HepG2 (cell line): ENCODE measurements at regions not wholly inside any gene's neighbourhood (a gene's known extent, or its start where the extent isn't known, plus 50 kb on each side); places are given as distances from the start of the nearest gene placed in this dataset.

Source experiments
- ATAC-seq: fragments of 200-7000 bp; cut with Tn5 transposase; 3 replicates; pipeline ENCODE4 v1.9.1; 2020; ENCODE audit warnings: mild to moderate bottlenecking, moderate library complexity
- BruUV-seq: library from RNA; stranded (reverse); fragments of 400-500 nt; replicated peaks from 2 replicates; lab custom pipeline; 2021; lab: Mats Ljungman, UMichigan
- CTCF ChIA-PET: fragments of 300-600 bp; formaldehyde crosslinking; extraction: SDS; loops from one replicate; lab custom pipeline; 2021; ENCODE audit warnings: low total read pairs, inconsistent platforms, low intra/inter-chr PET ratio; lab: Yijun Ruan, JAX
- POLR2A ChIA-PET: fragments of 350-600 bp; sonication (Branson Sonifier 250); formaldehyde crosslinking; loops from one replicate; lab custom pipeline; 2020; ENCODE audit warnings: antibody characterized with exemption, inconsistent platforms; lab: Yijun Ruan, JAX
- DNase-seq: peaks from one replicate; pipeline ENCODE4 v3.0.0-alpha.2; 2015; ENCODE audit warnings: low spot score
- FAIRE-seq: peaks from 3 replicates; lab custom pipeline; 2011; peaks lifted over from hg19 to GRCh38; lab: Jason Lieb, UNC
- H2AFZ ChIP-seq: one replicate; pipeline ENCODE4 v1.6.1; 2011; ENCODE audit warnings: low read length, inconsistent platforms
- H3K27ac ChIP-seq: fragments of 300-600 bp; 3 replicates; pipeline ENCODE4 v1.8.0; 2011; ENCODE audit warnings: mixed run types, mild to moderate bottlenecking, mixed read lengths, low read length, inconsistent platforms; ENCODE audit not compliant: insufficient read depth; ENCODE audit errors: extremely low read length
- H3K27me3 ChIP-seq, 2 experiments: fragments of 200-600 bp in 1 of 2; 2 replicates in 1 of 2; 3 replicates in 1 of 2; pipeline versions ENCODE4 v1.6.0 to v1.8.0; 2011; ENCODE audit warnings: low read length in 2 of 2, mild to moderate bottlenecking in 2 of 2, moderate library complexity in 2 of 2, inconsistent platforms in 1 of 2; ENCODE audit not compliant: insufficient read depth in 2 of 2, control insufficient read depth in 1 of 2
- H3K36me3 ChIP-seq, 2 experiments: fragments of 200-600 bp in 1 of 2; replicated peaks in 1 of 2; 2 replicates in 1 of 2; 3 replicates in 1 of 2; pipeline versions ENCODE4 v1.5.1 to v1.8.0; 2011; ENCODE audit warnings: low read length in 2 of 2, inconsistent platforms in 1 of 2; ENCODE audit not compliant: insufficient read depth in 2 of 2, control insufficient read depth in 1 of 2
- H3K4me1 ChIP-seq: 2 replicates; pipeline ENCODE4 v1.5.1; 2012; ENCODE audit warnings: low read length, inconsistent platforms; ENCODE audit not compliant: insufficient read depth
- H3K4me2 ChIP-seq: 2 replicates; pipeline ENCODE4 v1.6.0; 2011; ENCODE audit warnings: low read depth, low read length, inconsistent platforms
- H3K4me3 ChIP-seq, 3 experiments: fragments of 200-600 bp in 1 of 3; sonication (generic), shearing (Covaris generic) in 1 of 3; replicated peaks in 1 of 3; 2 replicates each; pipeline ENCODE4 v1.5.1; 2011 to 2016; ENCODE audit warnings: low read length in 3 of 3, inconsistent platforms in 2 of 3, low read depth in 2 of 3, mild to moderate bottlenecking in 2 of 3, control low read depth in 1 of 3, mixed read lengths in 1 of 3; ENCODE audit not compliant: insufficient read depth in 1 of 3
- H3K79me2 ChIP-seq: one replicate; pipeline ENCODE4 v1.6.1; 2011; ENCODE audit warnings: low read length, inconsistent platforms; ENCODE audit not compliant: insufficient read depth
- H3K9ac ChIP-seq: 2 replicates; pipeline ENCODE4 v1.6.0; 2011; ENCODE audit warnings: mild to moderate bottlenecking, low read depth, low read length, inconsistent platforms; ENCODE audit not compliant: insufficient read depth
- H3K9me3 ChIP-seq: 2 replicates; pipeline ENCODE4 v1.5.1; 2012; ENCODE audit warnings: mild to moderate bottlenecking, low read length
- H4K20me1 ChIP-seq: 2 replicates; pipeline ENCODE4 v1.6.0; 2011; ENCODE audit warnings: inconsistent platforms, mild to moderate bottlenecking, low read length, moderate library complexity; ENCODE audit not compliant: insufficient read depth
- CREM ChIP-seq, 2 experiments: sonication (generic) in 1 of 2; formaldehyde crosslinking in 1 of 2; IDR thresholded peaks; 2 replicates each; pipeline versions ENCODE4 v1.4.0 to v1.6.1; 2016 to 2020; ENCODE audit warnings: antibody characterized with exemption in 1 of 2, mild to moderate bottlenecking in 1 of 2, missing genetic modification reagents in 1 of 2
- FOXK1 ChIP-seq: sonication (generic); formaldehyde crosslinking; IDR thresholded peaks from 2 replicates; pipeline ENCODE4 v1.4.0; 2020; ENCODE audit warnings: low read depth, missing genetic modification reagents, borderline replicate concordance
- GTF2F1 ChIP-seq: fragments of 150-350 bp; IDR thresholded peaks from 2 replicates; pipeline ENCODE4 v1.6.1; 2014; ENCODE audit warnings: low read length
- HNRNPUL1 ChIP-seq: fragments of 200-400 bp; formaldehyde crosslinking; IDR thresholded peaks from 2 replicates; pipeline ENCODE4 v1.6.1; 2017; ENCODE audit warnings: low read depth, mild to moderate bottlenecking, low read length, moderate library complexity
- MTF1 ChIP-seq: sonication (generic); formaldehyde crosslinking; IDR thresholded peaks from 2 replicates; pipeline ENCODE4 v1.5.0; 2020; ENCODE audit warnings: missing genetic modification reagents
- NAIF1 ChIP-seq: sonication (generic); formaldehyde crosslinking; IDR thresholded peaks from 2 replicates; pipeline ENCODE4 v1.5.0; 2020; ENCODE audit warnings: mild to moderate bottlenecking, missing genetic modification reagents, borderline replicate concordance
- NFE2L2 ChIP-seq: fragments of 150-350 bp; IDR thresholded peaks from 2 replicates; pipeline ENCODE4 v1.6.1; 2014; ENCODE audit warnings: low read length
- PAX8 ChIP-seq: sonication (generic); formaldehyde crosslinking; IDR thresholded peaks from 2 replicates; pipeline ENCODE4 v1.8.0; 2022; ENCODE audit warnings: mild to moderate bottlenecking, missing genetic modification reagents, borderline replicate concordance
- PTBP1 ChIP-seq: fragments of 200-400 bp; formaldehyde crosslinking; IDR thresholded peaks from 2 replicates; pipeline ENCODE4 v1.6.1; 2018; ENCODE audit warnings: low read length, low read depth; ENCODE audit not compliant: poor library complexity, severe bottlenecking
- SRSF4 ChIP-seq: fragments of 200-400 bp; formaldehyde crosslinking; IDR thresholded peaks from one replicate; pipeline ENCODE4 v1.6.1; 2018; ENCODE audit warnings: mild to moderate bottlenecking, low read depth, low read length, moderate library complexity; ENCODE audit not compliant: poor library complexity, severe bottlenecking
- ZFP62 ChIP-seq: sonication (generic); formaldehyde crosslinking; IDR thresholded peaks from 2 replicates; pipeline ENCODE4 v1.4.0; 2020; ENCODE audit warnings: missing genetic modification reagents
- ZNF468 ChIP-seq: sonication (generic); formaldehyde crosslinking; IDR thresholded peaks from 2 replicates; pipeline ENCODE4 v1.8.0; 2022; ENCODE audit warnings: mild to moderate bottlenecking, moderate library complexity, missing genetic modification reagents
- ZNF841 ChIP-seq: sonication (generic); formaldehyde crosslinking; IDR thresholded peaks from 2 replicates; pipeline ENCODE4 v1.8.1; 2023; ENCODE audit warnings: missing genetic modification reagents, borderline replicate concordance
- WGBS: methylation state at CpG from one replicate; pipeline ENCODE4 v1.1.6; 2017; ENCODE audit warnings: low lambda C conversion rate; 5-methylcytosine and 5-hydroxymethylcytosine counted together
- in situ Hi-C: cut with HindIII; loops from 2 replicates; pipeline ENCODE4 v1.10.0; 2017; ENCODE audit warnings: low pct_unique_long_range_greater_than_20kb; ENCODE audit not compliant: extremely low pct_ligation_motif_present
- intact Hi-C: fragments of 100-400 bp; cut with micrococcal nuclease; formaldehyde crosslinking; loops from one replicate; pipeline ENCODE4 v1.10.0; 2022; ENCODE audit not compliant: unreplicated experiment
- TF ChIP-seq, protein P1 (sequence below): sonication (generic); formaldehyde crosslinking; IDR thresholded peaks from 2 replicates; pipeline ENCODE4 v1.4.0; 2020; ENCODE audit warnings: missing genetic modification reagents, borderline replicate concordance
- TF ChIP-seq, protein P2 (sequence below): sonication (generic); formaldehyde crosslinking; IDR thresholded peaks from 2 replicates; pipeline ENCODE4 v1.5.0; 2020; ENCODE audit warnings: mild to moderate bottlenecking, missing genetic modification reagents, moderate library complexity
- TF ChIP-seq, protein P3 (sequence below): sonication (generic); formaldehyde crosslinking; IDR thresholded peaks from 2 replicates; pipeline ENCODE4 v1.8.1; 2023; ENCODE audit warnings: mild to moderate bottlenecking, inconsistent platforms, moderate library complexity, missing genetic modification reagents, borderline replicate concordance
- TF ChIP-seq, protein P4 (sequence below): sonication (generic); formaldehyde crosslinking; conservative IDR thresholded peaks from 2 replicates; pipeline ENCODE4 v1.4.0; 2020; ENCODE audit warnings: mild to moderate bottlenecking, missing genetic modification reagents, moderate library complexity

DNA sequence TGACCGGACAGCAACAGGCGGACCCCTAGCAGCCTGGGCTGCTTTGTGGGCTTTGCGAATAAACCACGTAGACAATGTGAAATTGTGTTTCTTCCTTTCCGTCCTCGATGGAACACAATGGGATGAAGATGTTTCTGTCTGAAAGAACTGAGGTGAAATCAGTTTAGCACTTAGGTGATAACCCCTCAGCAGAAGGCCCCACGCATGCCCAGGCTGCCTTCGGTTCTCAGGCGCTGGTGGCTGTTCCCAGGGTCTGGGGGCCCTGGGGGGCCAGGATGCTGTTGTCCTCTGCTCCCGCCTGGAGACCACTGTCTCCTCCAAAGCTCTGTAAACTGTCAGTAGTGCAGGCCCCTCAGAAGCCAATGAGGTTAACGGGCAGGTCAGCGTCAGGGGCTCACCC lies 73.9 kb upstream of the HGFAC start:
- POLR2A ChIA-PET = no interaction called here

More for the DNA sequence above, 73.9 kb upstream of the HGFAC start:
- Histone ChIP-seq H3K4me2 (no peak overlapping the region), H3K27ac (no peak overlapping the region), H3K9ac (no peak overlapping the region), H3K79me2 (no peaks in the 10 kb centered on the region), H3K4me3 (no peak overlapping the region)
- TF ChIP-seq PTBP1 (no peak), MTF1 (CRISPR knock-in tag) (no peak), ZFP62 (CRISPR knock-in tag) (no peak), ZNF841 (CRISPR knock-in tag) (no peak), SRSF4 (no peak), CREM (IDR thresholded peaks at IDR 0.05) (no peak), CREM (CRISPR knock-in tag; IDR thresholded peaks at IDR 0.05) (no peak), NFE2L2 (no peak), NAIF1 (CRISPR knock-in tag) (no peak), GTF2F1 (no peak), HNRNPUL1 (no peak), FOXK1 (CRISPR knock-in tag) (no peak), ZNF468 (no peak), PAX8 (CRISPR knock-in tag) (no peak)
- TF ChIP-seq, protein P1, sequence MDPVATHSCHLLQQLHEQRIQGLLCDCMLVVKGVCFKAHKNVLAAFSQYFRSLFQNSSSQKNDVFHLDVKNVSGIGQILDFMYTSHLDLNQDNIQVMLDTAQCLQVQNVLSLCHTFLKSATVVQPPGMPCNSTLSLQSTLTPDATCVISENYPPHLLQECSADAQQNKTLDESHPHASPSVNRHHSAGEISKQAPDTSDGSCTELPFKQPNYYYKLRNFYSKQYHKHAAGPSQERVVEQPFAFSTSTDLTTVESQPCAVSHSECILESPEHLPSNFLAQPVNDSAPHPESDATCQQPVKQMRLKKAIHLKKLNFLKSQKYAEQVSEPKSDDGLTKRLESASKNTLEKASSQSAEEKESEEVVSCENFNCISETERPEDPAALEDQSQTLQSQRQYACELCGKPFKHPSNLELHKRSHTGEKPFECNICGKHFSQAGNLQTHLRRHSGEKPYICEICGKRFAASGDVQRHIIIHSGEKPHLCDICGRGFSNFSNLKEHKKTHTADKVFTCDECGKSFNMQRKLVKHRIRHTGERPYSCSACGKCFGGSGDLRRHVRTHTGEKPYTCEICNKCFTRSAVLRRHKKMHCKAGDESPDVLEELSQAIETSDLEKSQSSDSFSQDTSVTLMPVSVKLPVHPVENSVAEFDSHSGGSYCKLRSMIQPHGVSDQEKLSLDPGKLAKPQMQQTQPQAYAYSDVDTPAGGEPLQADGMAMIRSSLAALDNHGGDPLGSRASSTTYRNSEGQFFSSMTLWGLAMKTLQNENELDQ (CRISPR knock-in tag) = no peak
- TF ChIP-seq, protein P2, sequence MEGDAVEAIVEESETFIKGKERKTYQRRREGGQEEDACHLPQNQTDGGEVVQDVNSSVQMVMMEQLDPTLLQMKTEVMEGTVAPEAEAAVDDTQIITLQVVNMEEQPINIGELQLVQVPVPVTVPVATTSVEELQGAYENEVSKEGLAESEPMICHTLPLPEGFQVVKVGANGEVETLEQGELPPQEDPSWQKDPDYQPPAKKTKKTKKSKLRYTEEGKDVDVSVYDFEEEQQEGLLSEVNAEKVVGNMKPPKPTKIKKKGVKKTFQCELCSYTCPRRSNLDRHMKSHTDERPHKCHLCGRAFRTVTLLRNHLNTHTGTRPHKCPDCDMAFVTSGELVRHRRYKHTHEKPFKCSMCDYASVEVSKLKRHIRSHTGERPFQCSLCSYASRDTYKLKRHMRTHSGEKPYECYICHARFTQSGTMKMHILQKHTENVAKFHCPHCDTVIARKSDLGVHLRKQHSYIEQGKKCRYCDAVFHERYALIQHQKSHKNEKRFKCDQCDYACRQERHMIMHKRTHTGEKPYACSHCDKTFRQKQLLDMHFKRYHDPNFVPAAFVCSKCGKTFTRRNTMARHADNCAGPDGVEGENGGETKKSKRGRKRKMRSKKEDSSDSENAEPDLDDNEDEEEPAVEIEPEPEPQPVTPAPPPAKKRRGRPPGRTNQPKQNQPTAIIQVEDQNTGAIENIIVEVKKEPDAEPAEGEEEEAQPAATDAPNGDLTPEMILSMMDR (CRISPR knock-in tag) = no peak
- TF ChIP-seq, protein P3, sequence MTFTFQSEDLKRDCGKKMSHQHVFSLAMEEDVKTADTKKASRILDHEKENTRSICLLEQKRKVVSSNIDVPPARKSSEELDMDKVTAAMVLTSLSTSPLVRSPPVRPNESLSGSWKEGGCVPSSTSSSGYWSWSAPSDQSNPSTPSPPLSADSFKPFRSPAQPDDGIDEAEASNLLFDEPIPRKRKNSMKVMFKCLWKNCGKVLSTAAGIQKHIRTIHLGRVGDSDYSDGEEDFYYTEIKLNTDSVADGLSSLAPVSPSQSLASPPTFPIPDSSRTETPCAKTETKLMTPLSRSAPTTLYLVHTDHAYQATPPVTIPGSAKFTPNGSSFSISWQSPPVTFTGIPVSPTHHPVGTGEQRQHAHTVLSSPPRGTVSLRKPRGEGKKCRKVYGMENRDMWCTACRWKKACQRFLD (CRISPR knock-in tag) = no peak
- TF ChIP-seq, protein P4, sequence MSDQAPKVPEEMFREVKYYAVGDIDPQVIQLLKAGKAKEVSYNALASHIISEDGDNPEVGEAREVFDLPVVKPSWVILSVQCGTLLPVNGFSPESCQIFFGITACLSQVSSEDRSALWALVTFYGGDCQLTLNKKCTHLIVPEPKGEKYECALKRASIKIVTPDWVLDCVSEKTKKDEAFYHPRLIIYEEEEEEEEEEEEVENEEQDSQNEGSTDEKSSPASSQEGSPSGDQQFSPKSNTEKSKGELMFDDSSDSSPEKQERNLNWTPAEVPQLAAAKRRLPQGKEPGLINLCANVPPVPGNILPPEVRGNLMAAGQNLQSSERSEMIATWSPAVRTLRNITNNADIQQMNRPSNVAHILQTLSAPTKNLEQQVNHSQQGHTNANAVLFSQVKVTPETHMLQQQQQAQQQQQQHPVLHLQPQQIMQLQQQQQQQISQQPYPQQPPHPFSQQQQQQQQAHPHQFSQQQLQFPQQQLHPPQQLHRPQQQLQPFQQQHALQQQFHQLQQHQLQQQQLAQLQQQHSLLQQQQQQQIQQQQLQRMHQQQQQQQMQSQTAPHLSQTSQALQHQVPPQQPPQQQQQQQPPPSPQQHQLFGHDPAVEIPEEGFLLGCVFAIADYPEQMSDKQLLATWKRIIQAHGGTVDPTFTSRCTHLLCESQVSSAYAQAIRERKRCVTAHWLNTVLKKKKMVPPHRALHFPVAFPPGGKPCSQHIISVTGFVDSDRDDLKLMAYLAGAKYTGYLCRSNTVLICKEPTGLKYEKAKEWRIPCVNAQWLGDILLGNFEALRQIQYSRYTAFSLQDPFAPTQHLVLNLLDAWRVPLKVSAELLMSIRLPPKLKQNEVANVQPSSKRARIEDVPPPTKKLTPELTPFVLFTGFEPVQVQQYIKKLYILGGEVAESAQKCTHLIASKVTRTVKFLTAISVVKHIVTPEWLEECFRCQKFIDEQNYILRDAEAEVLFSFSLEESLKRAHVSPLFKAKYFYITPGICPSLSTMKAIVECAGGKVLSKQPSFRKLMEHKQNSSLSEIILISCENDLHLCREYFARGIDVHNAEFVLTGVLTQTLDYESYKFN (CRISPR knock-in tag) = no peak
- TF ChIP-seq, all 625 proteins: peak for 0
- intact Hi-C loops = no loop called here
- H3K36me3 ChIP-seq = no peaks in the 10 kb centered on the region; a peak in 1 of 5 replicates
- CTCF ChIA-PET = no interaction called here
- H2AFZ ChIP-seq = no peak overlapping the region
- H3K4me1 ChIP-seq = peaks cover 31% of the 10 kb centered on the region
- H4K20me1 ChIP-seq = no peaks in the 10 kb centered on the region
- DNase-seq = no peak
- 97% methylated on average over 10 of the region's 12 CpGs for WGBS
- no peak for ATAC-seq
- no peaks in the 10 kb centered on the region for H3K9me3 ChIP-seq
- FAIRE-seq = no peak
- BruUV-seq = no TSS peak
- in situ Hi-C loops = no loop called here
- no peaks in the 10 kb centered on the region; a peak in 1 of 5 replicates for H3K27me3 ChIP-seq
